A549 (cell line): ENCODE measurements at regions not wholly inside any gene's neighbourhood (a gene's known extent, or its start where the extent isn't known, plus 50 kb on each side); places are given as distances from the start of the nearest gene placed in this dataset.
A peak's percentile ranks its signal among the peaks of the same experiment; 100 is the strongest.

ENCODE experiments used
- ATAC-seq, 2 experiments: fragments of 200-7000 bp in 1 of 2; fragments of >200 bp in 1 of 2; cut with Nextera tagmentation in 1 of 2; cut with Tn5 transposase in 1 of 2; 3 replicates each; pipeline versions ENCODE4 v1.8.0 to v1.9.1; 2018 to 2020; ENCODE audit warnings: mild to moderate bottlenecking in 1 of 2, moderate library complexity in 1 of 2
- CTCF ChIA-PET: fragments of 300-600 bp; sonication (Branson Sonifier 250); formaldehyde crosslinking; extraction: SDS; loops from one replicate; lab custom pipeline; 2021; ENCODE audit warnings: antibody characterized with exemption, inconsistent platforms; lab: Yijun Ruan, JAX
- POLR2A ChIA-PET: fragments of 350-600 bp; formaldehyde crosslinking; extraction: SDS; loops from one replicate; lab custom pipeline; 2021; ENCODE audit warnings: antibody characterized with exemption, inconsistent platforms; lab: Yijun Ruan, JAX
- DNase-seq, 2 experiments: peaks; one replicate each; pipeline versions ENCODE4 v3.0.0 to v3.0.0-alpha.2; 2011 to 2016; ENCODE audit warnings: low read depth in 1 of 2, low spot score in 1 of 2
- FAIRE-seq: peaks from 2 replicates; lab custom pipeline; 2011; peaks lifted over from hg19 to GRCh38; lab: Jason Lieb, UNC
- H3K27ac ChIP-seq, 2 experiments: fragments of >200 bp; sonication (Bioruptor Twin); formaldehyde crosslinking; 3 replicates each; pipeline ENCODE4 v1.5.1; 2016 to 2017
- H3K4me1 ChIP-seq: fragments of >200 bp; sonication (Bioruptor Twin); formaldehyde crosslinking; 3 replicates; pipeline ENCODE4 v1.6.1; 2016
- H3K4me2 ChIP-seq: fragments of >200 bp; sonication (Bioruptor Twin); formaldehyde crosslinking; 3 replicates; pipeline ENCODE4 v1.6.1; 2016
- H3K4me3 ChIP-seq: fragments of >200 bp; sonication (Bioruptor Twin); formaldehyde crosslinking; 3 replicates; pipeline ENCODE4 v1.5.1; 2016
- H3K9me3 ChIP-seq: fragments of >200 bp; sonication (Bioruptor Twin); formaldehyde crosslinking; 3 replicates; pipeline ENCODE4 v1.6.1; 2016
- ESRRA ChIP-seq: fragments of 150-350 bp; IDR thresholded peaks from 2 replicates; pipeline ENCODE4 v1.6.1; 2014; ENCODE audit warnings: mild to moderate bottlenecking, low read length, borderline replicate concordance
- FOSB ChIP-seq: fragments of 250-450 bp; sonication (Bioruptor Pico); IDR thresholded peaks from 2 replicates; pipeline ENCODE4 v1.5.0; 2020; ENCODE audit warnings: mild to moderate bottlenecking, moderate library complexity
- HDAC2 ChIP-seq: fragments of 200-600 bp; sonication (generic); IDR thresholded peaks from 2 replicates; pipeline ENCODE4 v1.6.1; 2016
- HOXB13 ChIP-seq: fragments of 250-450 bp; sonication (Bioruptor Pico); IDR thresholded peaks from 2 replicates; pipeline ENCODE4 v1.5.0; 2020; ENCODE audit warnings: low read depth, mild to moderate bottlenecking, moderate library complexity
- JUN ChIP-seq, 2 experiments: fragments of >200 bp; sonication (Bioruptor Twin); formaldehyde crosslinking; IDR thresholded peaks; 2 replicates in 1 of 2; 3 replicates in 1 of 2; pipeline ENCODE4 v1.6.1; 2016 to 2017
- JUNB ChIP-seq: fragments of >200 bp; sonication (Bioruptor Twin); formaldehyde crosslinking; IDR thresholded peaks from 2 replicates; pipeline ENCODE4 v1.6.1; 2016
- MYC ChIP-seq: IDR thresholded peaks from 2 replicates; pipeline ENCODE4 v1.6.1; 2012; ENCODE audit warnings: mild to moderate bottlenecking, inconsistent platforms, low read length, improper control_type of control experiment, borderline replicate concordance
- PHF8 ChIP-seq: fragments of 200-600 bp; sonication (generic); IDR thresholded peaks from 2 replicates; pipeline ENCODE4 v1.6.1; 2016; ENCODE audit warnings: low read depth, mild to moderate bottlenecking, antibody characterized with exemption, moderate library complexity, borderline replicate concordance
- POLR2AphosphoS2 ChIP-seq: conservative IDR thresholded peaks from 2 replicates; pipeline ENCODE4 v1.6.1; 2012; ENCODE audit warnings: low read length, improper control_type of control experiment, inconsistent platforms
- RAD21 ChIP-seq, 2 experiments: fragments of >200 bp in 1 of 2; sonication (Bioruptor Twin) in 1 of 2; formaldehyde crosslinking in 1 of 2; IDR thresholded peaks in 1 of 2; conservative IDR thresholded peaks in 1 of 2; 2 replicates in 1 of 2; 3 replicates in 1 of 2; pipeline ENCODE4 v1.6.1; 2012 to 2018; ENCODE audit warnings: inconsistent platforms in 1 of 2
- RFX5 ChIP-seq: fragments of 450-650 bp; IDR thresholded peaks from 2 replicates; pipeline ENCODE4 v1.7.1; 2014; ENCODE audit warnings: antibody characterized with exemption, mild to moderate bottlenecking, moderate library complexity
- RNF2 ChIP-seq: fragments of 200-600 bp; sonication (generic); IDR thresholded peaks from 2 replicates; pipeline ENCODE4 v1.6.1; 2016; ENCODE audit warnings: low read depth, mild to moderate bottlenecking, antibody characterized with exemption, moderate library complexity, borderline replicate concordance
- SMC3 ChIP-seq: fragments of >200 bp; sonication (Bioruptor Twin); formaldehyde crosslinking; IDR thresholded peaks from 3 replicates; pipeline ENCODE4 v1.6.1; 2018; ENCODE audit warnings: inconsistent platforms
- TFCP2L1 ChIP-seq: fragments of 250-450 bp; sonication (Bioruptor Pico); IDR thresholded peaks from 2 replicates; pipeline ENCODE4 v1.5.0; 2021; ENCODE audit warnings: mild to moderate bottlenecking
- ZFP36 ChIP-seq: fragments of 450-650 bp; IDR thresholded peaks from 2 replicates; pipeline ENCODE4 v1.6.1; 2014; ENCODE audit warnings: borderline replicate concordance; ENCODE audit not compliant: partially characterized antibody
- ZNF302 ChIP-seq: fragments of 250-450 bp; sonication (Bioruptor Pico); IDR thresholded peaks from 2 replicates; pipeline ENCODE4 v1.9.0; 2021; ENCODE audit warnings: inconsistent platforms, mild to moderate bottlenecking, moderate library complexity
- ZSCAN20 ChIP-seq: fragments of 250-450 bp; sonication (Bioruptor Pico); IDR thresholded peaks from 2 replicates; pipeline ENCODE4 v1.8.0; 2022; ENCODE audit warnings: mild to moderate bottlenecking, moderate library complexity
- WGBS: methylation state at CpG from one replicate; pipeline ENCODE4 v1.1.6; 2017; ENCODE audit errors: missing lambda C conversion rate; 5-methylcytosine and 5-hydroxymethylcytosine counted together
- TF ChIP-seq, protein P1 (sequence below): fragments of 450-650 bp; IDR thresholded peaks from 2 replicates; pipeline ENCODE4 v1.6.1; 2014; ENCODE audit warnings: antibody characterized with exemption
- TF ChIP-seq, protein P2 (sequence below): fragments of 200-600 bp; sonication (generic); IDR thresholded peaks from 2 replicates; pipeline ENCODE4 v1.6.1; 2016; ENCODE audit warnings: antibody characterized with exemption, mild to moderate bottlenecking, moderate library complexity
- TF ChIP-seq, protein P3 (sequence below): fragments of 250-450 bp; sonication (Bioruptor Pico); IDR thresholded peaks from 2 replicates; pipeline ENCODE4 v1.5.0; 2021; ENCODE audit warnings: mild to moderate bottlenecking, moderate library complexity, borderline replicate concordance
- TF ChIP-seq, protein P4 (sequence below): IDR thresholded peaks from 2 replicates; pipeline ENCODE4 v1.6.1; 2012; ENCODE audit warnings: low read depth, borderline replicate concordance

DNA sequence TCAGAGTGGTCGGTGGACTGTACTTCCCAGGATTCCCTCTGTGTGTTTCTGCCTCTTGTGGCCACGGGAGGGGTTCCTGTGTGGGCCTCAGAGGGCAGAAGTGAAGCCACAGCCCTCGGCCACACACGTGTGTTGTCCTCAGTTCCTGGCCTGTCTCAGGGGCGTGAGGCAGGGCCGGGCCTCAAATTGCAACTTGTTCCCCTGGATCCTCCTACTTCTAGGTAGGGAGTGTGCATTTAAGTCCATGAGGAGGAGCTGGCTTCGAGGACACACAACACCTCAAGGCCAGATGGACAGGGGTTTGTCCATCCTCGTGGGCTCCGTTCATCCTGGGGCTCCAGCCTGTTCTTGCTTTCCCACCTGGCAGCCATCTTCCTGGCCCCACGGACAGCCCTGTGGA, 573.0 kb downstream of the TBC1D22A start:
- 74% methylated on average over 8 of the region's 10 CpGs for WGBS
- no peak for FAIRE-seq

DNA sequence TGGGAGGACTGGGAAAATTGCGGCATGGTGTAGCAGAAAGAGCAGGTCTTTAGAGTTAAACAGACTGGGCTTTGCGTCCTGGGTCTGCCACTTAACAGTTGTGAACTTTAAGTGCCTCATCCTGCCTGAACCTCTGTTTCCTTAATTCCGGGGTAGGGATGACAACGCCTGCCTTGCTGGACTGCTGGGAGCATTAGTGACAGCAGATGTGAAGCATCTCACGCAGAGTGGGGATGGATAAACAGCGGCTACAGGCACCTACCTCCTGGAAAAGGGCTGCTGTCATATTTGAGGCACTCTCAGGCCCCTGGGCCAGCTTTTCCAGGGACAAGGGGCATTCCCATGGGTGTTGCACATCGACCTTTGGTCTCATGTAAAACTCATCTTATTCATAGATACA, 572.2 kb downstream of the TBC1D22A start:
- peaks cover 9% of the 10 kb centered on the region; the same call in 2 of the 3 replicates for H3K9me3 ChIP-seq
- ChIA-PET POLR2A (no interaction called here), CTCF (no interaction called here)
- FAIRE-seq (no peak), DNase-seq (no peak), ATAC-seq (no peak)
- no peak overlapping the region for H3K4me2 ChIP-seq
- H3K4me1 ChIP-seq, result peaks cover 13% of the 10 kb centered on the region
- H3K27ac ChIP-seq, result 0 out of 6 replicates have a peak overlapping the region, but pooled peaks of 1 of the 2 experiments have one; percentile 37
- 79% methylated on average over 7 of the region's 7 CpGs for WGBS
- TF ChIP-seq, protein P1, sequence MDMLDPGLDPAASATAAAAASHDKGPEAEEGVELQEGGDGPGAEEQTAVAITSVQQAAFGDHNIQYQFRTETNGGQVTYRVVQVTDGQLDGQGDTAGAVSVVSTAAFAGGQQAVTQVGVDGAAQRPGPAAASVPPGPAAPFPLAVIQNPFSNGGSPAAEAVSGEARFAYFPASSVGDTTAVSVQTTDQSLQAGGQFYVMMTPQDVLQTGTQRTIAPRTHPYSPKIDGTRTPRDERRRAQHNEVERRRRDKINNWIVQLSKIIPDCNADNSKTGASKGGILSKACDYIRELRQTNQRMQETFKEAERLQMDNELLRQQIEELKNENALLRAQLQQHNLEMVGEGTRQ, result no peak
- no peak for TF ChIP-seq ZNF302 (CRISPR knock-in tag)
- TF ChIP-seq PHF8, result no peak
- no peak overlapping the region for H3K4me3 ChIP-seq

More for the DNA sequence above, 573.0 kb downstream of the TBC1D22A start:
- Histone ChIP-seq H3K4me2 (no peak overlapping the region), H3K4me1 (peaks cover 11% of the 10 kb centered on the region), H3K27ac (peak overlapping the region in 1 of 2 experiments; percentile 30; a peak in 1 of 6 replicates), H3K9me3 (peaks cover 9% of the 10 kb centered on the region; the same call in 2 of the 3 replicates), H3K4me3 (no peak overlapping the region)
- CTCF ChIA-PET, result interaction anchor here (0.6 kb wide), 1 partner anchor 11 kb away, joined by 3 read pairs; no protein-coding TSS in a partner anchor
- TF ChIP-seq, protein P2, sequence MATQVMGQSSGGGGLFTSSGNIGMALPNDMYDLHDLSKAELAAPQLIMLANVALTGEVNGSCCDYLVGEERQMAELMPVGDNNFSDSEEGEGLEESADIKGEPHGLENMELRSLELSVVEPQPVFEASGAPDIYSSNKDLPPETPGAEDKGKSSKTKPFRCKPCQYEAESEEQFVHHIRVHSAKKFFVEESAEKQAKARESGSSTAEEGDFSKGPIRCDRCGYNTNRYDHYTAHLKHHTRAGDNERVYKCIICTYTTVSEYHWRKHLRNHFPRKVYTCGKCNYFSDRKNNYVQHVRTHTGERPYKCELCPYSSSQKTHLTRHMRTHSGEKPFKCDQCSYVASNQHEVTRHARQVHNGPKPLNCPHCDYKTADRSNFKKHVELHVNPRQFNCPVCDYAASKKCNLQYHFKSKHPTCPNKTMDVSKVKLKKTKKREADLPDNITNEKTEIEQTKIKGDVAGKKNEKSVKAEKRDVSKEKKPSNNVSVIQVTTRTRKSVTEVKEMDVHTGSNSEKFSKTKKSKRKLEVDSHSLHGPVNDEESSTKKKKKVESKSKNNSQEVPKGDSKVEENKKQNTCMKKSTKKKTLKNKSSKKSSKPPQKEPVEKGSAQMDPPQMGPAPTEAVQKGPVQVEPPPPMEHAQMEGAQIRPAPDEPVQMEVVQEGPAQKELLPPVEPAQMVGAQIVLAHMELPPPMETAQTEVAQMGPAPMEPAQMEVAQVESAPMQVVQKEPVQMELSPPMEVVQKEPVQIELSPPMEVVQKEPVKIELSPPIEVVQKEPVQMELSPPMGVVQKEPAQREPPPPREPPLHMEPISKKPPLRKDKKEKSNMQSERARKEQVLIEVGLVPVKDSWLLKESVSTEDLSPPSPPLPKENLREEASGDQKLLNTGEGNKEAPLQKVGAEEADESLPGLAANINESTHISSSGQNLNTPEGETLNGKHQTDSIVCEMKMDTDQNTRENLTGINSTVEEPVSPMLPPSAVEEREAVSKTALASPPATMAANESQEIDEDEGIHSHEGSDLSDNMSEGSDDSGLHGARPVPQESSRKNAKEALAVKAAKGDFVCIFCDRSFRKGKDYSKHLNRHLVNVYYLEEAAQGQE, result no peak
- TF ChIP-seq ZSCAN20 (CRISPR knock-in tag), result no peak
- TF ChIP-seq RAD21 (conservative IDR thresholded peaks at IDR 0.05 in 1 of 2, IDR thresholded peaks at IDR 0.05 in 1 of 2), result no peak
- no peak for TF ChIP-seq JUNB
- TF ChIP-seq HDAC2, result no peak
- no peak for TF ChIP-seq RNF2
- TF ChIP-seq POLR2AphosphoS2, result no peak
- TF ChIP-seq MYC, result no peak
- TF ChIP-seq FOSB (CRISPR knock-in tag), result no peak
- TF ChIP-seq SMC3, result no peak
- TF ChIP-seq HOXB13 (CRISPR knock-in tag), result no peak
- TF ChIP-seq JUN (IDR thresholded peaks at IDR 0.05), result no peak
- TF ChIP-seq RFX5, result no peak
- TF ChIP-seq, protein P3, sequence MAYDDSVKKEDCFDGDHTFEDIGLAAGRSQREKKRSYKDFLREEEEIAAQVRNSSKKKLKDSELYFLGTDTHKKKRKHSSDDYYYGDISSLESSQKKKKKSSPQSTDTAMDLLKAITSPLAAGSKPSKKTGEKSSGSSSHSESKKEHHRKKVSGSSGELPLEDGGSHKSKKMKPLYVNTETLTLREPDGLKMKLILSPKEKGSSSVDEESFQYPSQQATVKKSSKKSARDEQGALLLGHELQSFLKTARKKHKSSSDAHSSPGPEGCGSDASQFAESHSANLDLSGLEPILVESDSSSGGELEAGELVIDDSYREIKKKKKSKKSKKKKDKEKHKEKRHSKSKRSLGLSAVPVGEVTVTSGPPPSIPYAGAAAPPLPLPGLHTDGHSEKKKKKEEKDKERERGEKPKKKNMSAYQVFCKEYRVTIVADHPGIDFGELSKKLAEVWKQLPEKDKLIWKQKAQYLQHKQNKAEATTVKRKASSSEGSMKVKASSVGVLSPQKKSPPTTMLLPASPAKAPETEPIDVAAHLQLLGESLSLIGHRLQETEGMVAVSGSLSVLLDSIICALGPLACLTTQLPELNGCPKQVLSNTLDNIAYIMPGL, result no peak
- no peak for TF ChIP-seq ESRRA
- TF ChIP-seq, protein P4, sequence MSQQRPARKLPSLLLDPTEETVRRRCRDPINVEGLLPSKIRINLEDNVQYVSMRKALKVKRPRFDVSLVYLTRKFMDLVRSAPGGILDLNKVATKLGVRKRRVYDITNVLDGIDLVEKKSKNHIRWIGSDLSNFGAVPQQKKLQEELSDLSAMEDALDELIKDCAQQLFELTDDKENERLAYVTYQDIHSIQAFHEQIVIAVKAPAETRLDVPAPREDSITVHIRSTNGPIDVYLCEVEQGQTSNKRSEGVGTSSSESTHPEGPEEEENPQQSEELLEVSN, result no peak
- no peak for TF ChIP-seq TFCP2L1 (CRISPR knock-in tag)
- TF ChIP-seq ZFP36, result no peak
- DNase-seq (no peak), ATAC-seq (no peak)
- POLR2A ChIA-PET, result no interaction called here
